Endothelial cell of umbilical vein (primary cell): ENCODE measurements at regions not wholly inside any gene's neighbourhood (a gene's known extent, or its start where the extent isn't known, plus 50 kb on each side); places are given as distances from the start of the nearest gene placed in this dataset.

Experiments used
- BruUV-seq: library from RNA; stranded (reverse); fragments of 400-500 nt; replicated peaks from 2 replicates; lab custom pipeline; 2021; lab: Mats Ljungman, UMichigan
- CTCF ChIA-PET: fragments of 300-600, 350-600 bp; sonication (Branson Sonifier 250); formaldehyde crosslinking; loops from one replicate; lab custom pipeline; 2021; ENCODE audit warnings: antibody characterized with exemption, inconsistent platforms; lab: Charles Lee
- POLR2A ChIA-PET: fragments of 300-600, 350-600 bp; sonication (Branson Sonifier 250); formaldehyde crosslinking; loops from one replicate; lab custom pipeline; 2021; ENCODE audit warnings: antibody characterized with exemption, inconsistent platforms; lab: Charles Lee
- DNase-seq: peaks from one replicate; pipeline ENCODE4 v3.0.0-alpha.2; 2011; ENCODE audit warnings: low read depth, low spot score
- FAIRE-seq: peaks from 2 replicates; lab custom pipeline; 2011; peaks lifted over from hg19 to GRCh38; lab: Jason Lieb, UNC
- H2AFZ ChIP-seq: 2 replicates; pipeline ENCODE4 v1.6.0; 2012; ENCODE audit warnings: low read depth, low read length, control low read depth, inconsistent platforms
- H3K27ac ChIP-seq: 2 replicates; pipeline ENCODE4 v1.5.1; 2011; ENCODE audit warnings: low read depth, mild to moderate bottlenecking, control low read depth, low read length, moderate library complexity; ENCODE audit not compliant: insufficient read depth
- H3K27me3 ChIP-seq, 2 experiments: 2 replicates each; pipeline versions ENCODE4 v1.6.0 to v1.6.1; 2011; ENCODE audit warnings: low read length in 2 of 2, mixed read lengths in 1 of 2; ENCODE audit not compliant: control insufficient read depth in 2 of 2, insufficient read depth in 2 of 2
- H3K36me3 ChIP-seq, 2 experiments: 2 replicates in 1 of 2; 3 replicates in 1 of 2; pipeline ENCODE4 v1.5.1; 2011; ENCODE audit warnings: low read length in 2 of 2, mild to moderate bottlenecking in 1 of 2, moderate library complexity in 1 of 2; ENCODE audit not compliant: control insufficient read depth in 2 of 2, insufficient read depth in 2 of 2; ENCODE audit errors: extremely low read depth in 1 of 2
- H3K4me1 ChIP-seq: 3 replicates; pipeline ENCODE4 v1.5.1; 2011; ENCODE audit warnings: mild to moderate bottlenecking, low read length; ENCODE audit not compliant: control insufficient read depth, insufficient read depth; ENCODE audit errors: extremely low read depth
- H3K4me2 ChIP-seq: 2 replicates; pipeline ENCODE4 v1.6.1; 2011; ENCODE audit warnings: low read length, control low read depth, mixed read lengths; ENCODE audit not compliant: insufficient read depth
- H3K4me3 ChIP-seq, 3 experiments: fragments of 200-600 bp in 1 of 3; sonication (generic), shearing (Covaris generic) in 1 of 3; replicated peaks in 1 of 3; 2 replicates each; pipeline ENCODE4 v1.5.1; 2011 to 2016; ENCODE audit warnings: control low read depth in 3 of 3, low read length in 3 of 3, mild to moderate bottlenecking in 2 of 3, inconsistent platforms in 1 of 3, low read depth in 1 of 3, moderate library complexity in 1 of 3; ENCODE audit not compliant: insufficient read depth in 1 of 3
- H3K79me2 ChIP-seq: 2 replicates; pipeline ENCODE4 v1.6.0; 2012; ENCODE audit warnings: low read length, inconsistent platforms; ENCODE audit not compliant: control insufficient read depth, insufficient read depth
- H3K9ac ChIP-seq: replicated peaks from 2 replicates; pipeline ENCODE3; 2011; ENCODE audit warnings: low read length, control low read depth; ENCODE audit not compliant: insufficient read depth; ENCODE audit errors: extremely low read depth
- H3K9me1 ChIP-seq: replicated peaks from 3 replicates; pipeline ENCODE4 v1.6.0; 2011; ENCODE audit warnings: mild to moderate bottlenecking, low read length; ENCODE audit not compliant: control insufficient read depth, insufficient read depth; ENCODE audit errors: extremely low read depth
- H3K9me3 ChIP-seq: replicated peaks from 2 replicates; pipeline ENCODE4 v1.5.1; 2012; ENCODE audit warnings: low read length, inconsistent platforms; ENCODE audit not compliant: control insufficient read depth, insufficient read depth
- H4K20me1 ChIP-seq: replicated peaks from 2 replicates; pipeline ENCODE3; 2011; ENCODE audit warnings: mild to moderate bottlenecking, low read length; ENCODE audit not compliant: control insufficient read depth, insufficient read depth; ENCODE audit errors: extremely low read depth
- CTCF ChIP-seq, 2 donors: IDR thresholded peaks; 1 replicate in 1 of 2; 2 replicates in 1 of 2; pipeline ENCODE4 v1.5.1; 2011; ENCODE audit warnings: low read length in 2 of 2, mild to moderate bottlenecking in 2 of 2, moderate library complexity in 2 of 2, control low read depth in 1 of 2, inconsistent platforms in 1 of 2, low read depth in 1 of 2; ENCODE audit not compliant: insufficient read depth in 1 of 2; ENCODE audit errors: extremely low read depth in 1 of 2
- EZH2 ChIP-seq: IDR thresholded peaks from 2 replicates; pipeline ENCODE4 v1.6.1; 2012; ENCODE audit warnings: borderline replicate concordance, low read depth, mild to moderate bottlenecking, moderate library complexity, low read length, inconsistent platforms; ENCODE audit not compliant: severe bottlenecking
- FOS ChIP-seq: IDR thresholded peaks from 2 replicates; pipeline ENCODE4 v1.6.1; 2011; ENCODE audit warnings: mild to moderate bottlenecking, low read length, moderate library complexity, borderline replicate concordance; ENCODE audit not compliant: insufficient read depth
- GATA2 ChIP-seq: IDR thresholded peaks from 2 replicates; pipeline ENCODE4 v1.7.0; 2011; ENCODE audit warnings: low read depth, mild to moderate bottlenecking, moderate library complexity, mixed read lengths, low read length; ENCODE audit not compliant: insufficient read length, insufficient read depth
- JUN ChIP-seq: IDR thresholded peaks from 2 replicates; pipeline ENCODE4 v1.6.1; 2011; ENCODE audit warnings: borderline replicate concordance, low read depth; ENCODE audit not compliant: insufficient read length, insufficient read depth
- MAX ChIP-seq: IDR thresholded peaks from 2 replicates; pipeline ENCODE4 v1.6.1; 2011; ENCODE audit not compliant: insufficient read depth, insufficient read length
- MYC ChIP-seq: IDR thresholded peaks from one replicate; pipeline ENCODE4 v1.6.1; 2011; ENCODE audit warnings: mild to moderate bottlenecking, low read depth, low read length
- POLR2A ChIP-seq: IDR thresholded peaks from 2 replicates; pipeline ENCODE4 v1.6.1; 2012; ENCODE audit warnings: low read depth, mild to moderate bottlenecking, control low read depth, low read length
- POLR2AphosphoS5 ChIP-seq: IDR thresholded peaks from 2 replicates; pipeline ENCODE4 v1.6.1; 2012; ENCODE audit warnings: low read depth, mild to moderate bottlenecking, control low read depth, low read length, moderate library complexity; ENCODE audit not compliant: insufficient read depth
- dilution Hi-C: fragments of 300-500 bp; cut with MboI; formaldehyde crosslinking; loops from one replicate; pipeline ENCODE4 v1.15.0; 2019; ENCODE audit warnings: low sequenced_read_pairs; ENCODE audit not compliant: extremely low pct_ligation_motif_present
- intact Hi-C: fragments of 100-400 bp; cut with micrococcal nuclease; formaldehyde crosslinking; loops from one replicate; pipeline ENCODE4 v1.10.0; 2022

- Histone ChIP-seq H3K27me3 (no peaks in the 10 kb centered on the region), H3K4me3 (no peak overlapping the region), H3K4me2 (no peak overlapping the region), H4K20me1 (no peaks in the 10 kb centered on the region), H3K9ac (no peak overlapping the region), H2AFZ (no peak overlapping the region), H3K9me1 (no peaks in the 10 kb centered on the region), H3K79me2 (no peaks in the 10 kb centered on the region), H3K27ac (no peak overlapping the region), H3K4me1 (no peaks in the 10 kb centered on the region), H3K9me3 (no peaks in the 10 kb centered on the region), H3K36me3 (no peaks in the 10 kb centered on the region)
- BruUV-seq = no TSS peak
- no peak for DNase-seq
- POLR2A ChIA-PET = no interaction called here
- no peak for FAIRE-seq
- TF ChIP-seq JUN (no peak), CTCF (IDR thresholded peaks at IDR 0.05; ENCODE audit: extremely low read depth in 1 of 2, insufficient read depth in 1 of 2, low read depth in 1 of 2, low read length in 2 of 2) (no peak), POLR2A (no peak), MYC (no peak), GATA2 (no peak), EZH2 (no peak), MAX (no peak), POLR2AphosphoS5 (no peak), FOS (no peak)
- dilution Hi-C loops (no loop called here), intact Hi-C loops (no loop called here)
- CTCF ChIA-PET = no interaction called here
Observed at GRCh38 chr11:50187220-50187619, 154.5 kb downstream of the OR4C45 start.
